Panc1 (cell line): ENCODE measurements at regions not wholly inside any gene's neighbourhood (a gene's known extent, or its start where the extent isn't known, plus 50 kb on each side); places are given as distances from the start of the nearest gene placed in this dataset.

Experiments used
- ATAC-seq: fragments of 200-7000 bp; cut with Tn5 transposase; 2 replicates; pipeline ENCODE4 v1.9.1; 2020; ENCODE audit warnings: mild to moderate bottlenecking, moderate library complexity
- BruUV-seq: library from RNA; stranded (reverse); fragments of 400-500 nt; replicated peaks from 2 replicates; lab custom pipeline; 2021; lab: Mats Ljungman, UMichigan
- CTCF ChIA-PET: fragments of 300-600 bp; sonication (Branson Sonifier 250); formaldehyde crosslinking; loops from one replicate; lab custom pipeline; 2022; ENCODE audit warnings: antibody characterized with exemption; lab: Charles Lee
- POLR2A ChIA-PET: fragments of 300-600 bp; sonication (Branson Sonifier 250); formaldehyde crosslinking; loops from one replicate; lab custom pipeline; 2022; ENCODE audit warnings: antibody characterized with exemption; lab: Charles Lee
- DNase-seq: peaks from one replicate; pipeline ENCODE4 v3.0.0-alpha.2; 2010; ENCODE audit warnings: low read depth, low spot score
- H3K27ac ChIP-seq: 2 replicates; pipeline ENCODE4 v1.5.1; 2011; ENCODE audit warnings: mild to moderate bottlenecking, low read length, inconsistent platforms
- H3K27me3 ChIP-seq: fragments of 200-500 bp; sonication (Bioruptor generic); 2 replicates; pipeline ENCODE4 v1.6.0; 2014; ENCODE audit warnings: low read length, inconsistent platforms; ENCODE audit not compliant: control insufficient read depth, insufficient read depth
- H3K36me3 ChIP-seq: fragments of 200-500 bp; sonication (Bioruptor generic); 2 replicates; pipeline ENCODE4 v1.5.1; 2014; ENCODE audit warnings: inconsistent platforms, mild to moderate bottlenecking, low read length, moderate library complexity; ENCODE audit not compliant: control insufficient read depth, insufficient read depth
- H3K4me1 ChIP-seq: 2 replicates; pipeline ENCODE4 v1.5.1; 2011; ENCODE audit warnings: inconsistent platforms, mild to moderate bottlenecking, low read length, moderate library complexity; ENCODE audit not compliant: control insufficient read depth, insufficient read depth
- H3K4me3 ChIP-seq, 2 experiments: 2 replicates each; pipeline ENCODE4 v1.5.1; 2011 to 2012; ENCODE audit warnings: low read depth in 2 of 2, low read length in 2 of 2, mild to moderate bottlenecking in 2 of 2, inconsistent platforms in 1 of 2, moderate library complexity in 1 of 2
- H3K9me3 ChIP-seq: fragments of 200-500 bp; sonication (Bioruptor generic); 2 replicates; pipeline ENCODE4 v1.5.1; 2014; ENCODE audit warnings: low read depth, mild to moderate bottlenecking, inconsistent platforms, low read length, moderate library complexity; ENCODE audit not compliant: control insufficient read depth, insufficient read depth
- CTCF ChIP-seq: fragments of 450-650 bp; IDR thresholded peaks from 2 replicates; pipeline ENCODE4 v1.5.1; 2017; ENCODE audit warnings: mild to moderate bottlenecking
- POLR2AphosphoS5 ChIP-seq: IDR thresholded peaks from 2 replicates; pipeline ENCODE4 v1.6.1; 2012; ENCODE audit warnings: mild to moderate bottlenecking, low read depth, low read length, moderate library complexity
- REST ChIP-seq, 2 experiments: IDR thresholded peaks; 2 replicates each; pipeline ENCODE4 v1.6.1; 2011 to 2012; ENCODE audit warnings: low read depth in 2 of 2, control low read depth in 1 of 2, low read length in 1 of 2, mild to moderate bottlenecking in 1 of 2, moderate library complexity in 1 of 2; ENCODE audit not compliant: insufficient read depth in 1 of 2
- SIN3A ChIP-seq: IDR thresholded peaks from 2 replicates; pipeline ENCODE4 v1.6.1; 2012; ENCODE audit warnings: low read depth, mild to moderate bottlenecking, low read length, moderate library complexity, borderline replicate concordance; ENCODE audit not compliant: insufficient read depth
- TCF7L2 ChIP-seq: IDR thresholded peaks from 2 replicates; pipeline ENCODE4 v1.6.1; 2011; ENCODE audit warnings: mild to moderate bottlenecking, low read depth, low read length, inconsistent platforms
- in situ Hi-C: cut with HindIII; loops from 2 replicates; pipeline ENCODE4 v1.10.0; 2016; ENCODE audit warnings: low sequenced_read_pairs, low pct_unique_long_range_greater_than_20kb
- intact Hi-C: fragments of 100-400 bp; cut with micrococcal nuclease; formaldehyde crosslinking; loops from one replicate; pipeline ENCODE4 v1.10.0; 2022; ENCODE audit not compliant: unreplicated experiment

- no peaks in the 10 kb centered on the region for H3K4me1 ChIP-seq
- intact Hi-C loops (no loop called here), in situ Hi-C loops (no loop called here)
- H3K36me3 ChIP-seq: no peaks in the 10 kb centered on the region
- no peak overlapping the region for H3K27ac ChIP-seq
- H3K27me3 ChIP-seq: no peaks in the 10 kb centered on the region
- ATAC-seq (no peak), DNase-seq (no peak)
- CTCF ChIA-PET: no interaction called here
- POLR2A ChIA-PET: no interaction called here
- BruUV-seq: no TSS peak
- H3K4me3 ChIP-seq: no peak overlapping the region
- TF ChIP-seq POLR2AphosphoS5: no peak
- no peak for TF ChIP-seq SIN3A
- TF ChIP-seq CTCF: no peak
- no peak for TF ChIP-seq TCF7L2
- TF ChIP-seq REST (IDR thresholded peaks at IDR 0.05; ENCODE audit: insufficient read depth in 1 of 2, low read depth in 2 of 2, low read length in 1 of 2): no peak
- H3K9me3 ChIP-seq: no peaks in the 10 kb centered on the region
These were observed 504.0 kb downstream of the MAGEE1 start for GRCh38 chrX:76931518-76931917.

GRCh38 chrX:76957485-76957884 lies 489.7 kb upstream of the FGF16 start:
- H3K4me3 ChIP-seq: no peak overlapping the region
- H3K27ac ChIP-seq: no peak overlapping the region
- no peaks in the 10 kb centered on the region for H3K4me1 ChIP-seq
- no TSS peak for BruUV-seq
- no peak for ATAC-seq
- no peak for DNase-seq
- H3K9me3 ChIP-seq: no peaks in the 10 kb centered on the region
- ChIA-PET CTCF (no interaction called here), POLR2A (no interaction called here)
- in situ Hi-C loops (no loop called here), intact Hi-C loops (no loop called here)
- H3K36me3 ChIP-seq: no peaks in the 10 kb centered on the region
- TF ChIP-seq TCF7L2: no peak
- no peak for TF ChIP-seq POLR2AphosphoS5
- TF ChIP-seq REST (IDR thresholded peaks at IDR 0.05; ENCODE audit: insufficient read depth in 1 of 2, low read depth in 2 of 2, low read length in 1 of 2): no peak
- no peak for TF ChIP-seq SIN3A
- TF ChIP-seq CTCF: no peak
- no peaks in the 10 kb centered on the region for H3K27me3 ChIP-seq
